GM12892 (cell line): ENCODE measurements at regions not wholly inside any gene's neighbourhood (a gene's known extent, or its start where the extent isn't known, plus 50 kb on each side); places are given as distances from the start of the nearest gene placed in this dataset.

ENCODE experiments used
- POLR2A ChIP-seq: IDR thresholded peaks from 2 replicates; pipeline ENCODE4 v1.6.1; 2011; ENCODE audit warnings: low read depth, low read length, control low read depth
- POLR2AphosphoS5 ChIP-seq: IDR thresholded peaks from 2 replicates; pipeline ENCODE4 v1.6.1; 2011; ENCODE audit warnings: low read depth, low read length, control low read depth

- TF ChIP-seq POLR2A (no peak), POLR2AphosphoS5 (no peak)
Observed at GRCh38 chr1:34602907-34603306, 151.9 kb upstream of the GJB5 start.
